GM21737 (cell line): ENCODE measurements at regions not wholly inside any gene's neighbourhood (a gene's known extent, or its start where the extent isn't known, plus 50 kb on each side); places are given as distances from the start of the nearest gene placed in this dataset.

Source experiments
- ATAC-seq: cut with Tn5 transposase; IDR thresholded peaks from one replicate; pipeline ENCODE4 v1.9.1; 2021; ENCODE audit warnings: mild to moderate bottlenecking, moderate library complexity; ENCODE audit not compliant: unreplicated experiment

- no peak for ATAC-seq
These were observed 213.3 kb downstream of the SH3BP4 start for GRCh38 chr2:235165136-235165535.

DNA sequence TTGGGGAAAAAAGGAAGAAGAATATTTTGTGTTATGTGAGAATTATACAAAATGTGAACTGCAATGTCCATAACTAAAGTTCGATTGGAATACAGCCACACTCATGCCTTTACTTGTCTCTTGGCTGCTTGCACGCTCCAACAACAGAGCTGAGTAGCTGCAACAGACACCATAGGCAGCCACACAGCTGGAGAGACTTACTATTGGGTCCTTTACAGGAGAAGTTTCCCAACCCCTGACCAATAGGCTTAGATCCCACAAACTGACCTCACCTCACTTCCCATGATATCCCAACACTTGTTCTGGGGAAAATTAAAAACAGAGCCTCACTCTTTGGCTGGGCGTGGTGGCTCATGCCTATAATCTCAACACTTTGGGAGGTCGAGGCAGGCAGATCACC is 213.8 kb downstream of the SH3BP4 start:
- ATAC-seq = no peak

DNA sequence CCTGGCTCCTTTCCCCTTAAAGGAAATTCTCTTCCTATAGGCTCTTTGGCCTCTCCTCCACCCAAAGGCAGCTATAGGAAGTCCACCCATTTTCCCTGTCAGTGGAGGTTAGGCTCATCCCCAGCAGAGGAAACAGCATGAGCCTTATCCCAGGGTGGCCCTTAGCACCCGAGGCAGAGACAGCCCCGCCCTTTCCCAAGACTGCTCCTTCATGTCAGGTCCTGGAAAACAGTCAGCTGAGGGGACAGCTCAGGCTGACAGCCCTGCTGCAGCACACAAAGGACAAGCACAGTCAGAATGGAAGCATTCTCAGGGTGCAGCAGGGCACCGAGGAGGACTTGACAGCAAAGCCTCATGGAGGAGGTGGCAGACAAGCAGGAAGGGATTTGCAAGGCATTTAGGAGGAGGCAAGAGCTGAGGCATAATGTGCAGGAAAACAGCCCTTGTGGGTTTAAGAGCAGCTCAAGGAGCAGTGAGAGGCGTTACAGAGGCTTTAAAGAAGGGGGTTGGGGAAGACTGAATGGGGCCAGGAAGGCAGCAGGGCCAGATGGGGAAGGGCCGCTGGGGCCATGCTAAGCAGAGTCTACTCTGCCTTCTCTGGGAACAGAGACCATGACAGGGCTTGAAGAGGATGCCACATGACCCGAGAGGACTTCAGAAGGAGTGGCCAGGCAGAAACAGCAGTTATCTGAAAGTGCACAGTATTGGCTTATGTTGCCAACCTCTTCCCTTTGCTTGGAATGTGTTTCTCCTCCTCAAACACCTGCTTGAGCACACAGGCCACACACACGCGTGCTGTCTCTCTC is 216.6 kb downstream of the SH3BP4 start:
- ATAC-seq = no peak

DNA sequence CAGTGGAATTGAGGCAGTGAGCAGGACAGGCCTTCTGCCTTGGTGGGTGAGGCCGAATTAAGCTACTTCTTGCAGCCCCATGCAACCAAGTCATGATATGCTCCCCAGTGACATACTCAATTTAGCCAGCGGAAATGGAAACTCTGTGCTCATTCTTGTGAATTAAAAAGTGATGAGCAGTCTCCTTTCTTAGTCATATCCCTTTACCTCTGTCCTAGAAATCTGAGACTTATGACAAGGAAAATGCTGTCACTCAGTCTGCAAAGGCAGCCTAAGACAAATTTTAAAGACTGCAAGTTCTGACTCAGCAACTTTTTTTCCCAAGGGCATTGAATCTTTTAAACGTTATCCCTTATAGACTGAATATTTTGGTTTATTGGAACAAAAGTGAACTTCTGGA is 218.2 kb downstream of the SH3BP4 start:
- no peak for ATAC-seq

DNA sequence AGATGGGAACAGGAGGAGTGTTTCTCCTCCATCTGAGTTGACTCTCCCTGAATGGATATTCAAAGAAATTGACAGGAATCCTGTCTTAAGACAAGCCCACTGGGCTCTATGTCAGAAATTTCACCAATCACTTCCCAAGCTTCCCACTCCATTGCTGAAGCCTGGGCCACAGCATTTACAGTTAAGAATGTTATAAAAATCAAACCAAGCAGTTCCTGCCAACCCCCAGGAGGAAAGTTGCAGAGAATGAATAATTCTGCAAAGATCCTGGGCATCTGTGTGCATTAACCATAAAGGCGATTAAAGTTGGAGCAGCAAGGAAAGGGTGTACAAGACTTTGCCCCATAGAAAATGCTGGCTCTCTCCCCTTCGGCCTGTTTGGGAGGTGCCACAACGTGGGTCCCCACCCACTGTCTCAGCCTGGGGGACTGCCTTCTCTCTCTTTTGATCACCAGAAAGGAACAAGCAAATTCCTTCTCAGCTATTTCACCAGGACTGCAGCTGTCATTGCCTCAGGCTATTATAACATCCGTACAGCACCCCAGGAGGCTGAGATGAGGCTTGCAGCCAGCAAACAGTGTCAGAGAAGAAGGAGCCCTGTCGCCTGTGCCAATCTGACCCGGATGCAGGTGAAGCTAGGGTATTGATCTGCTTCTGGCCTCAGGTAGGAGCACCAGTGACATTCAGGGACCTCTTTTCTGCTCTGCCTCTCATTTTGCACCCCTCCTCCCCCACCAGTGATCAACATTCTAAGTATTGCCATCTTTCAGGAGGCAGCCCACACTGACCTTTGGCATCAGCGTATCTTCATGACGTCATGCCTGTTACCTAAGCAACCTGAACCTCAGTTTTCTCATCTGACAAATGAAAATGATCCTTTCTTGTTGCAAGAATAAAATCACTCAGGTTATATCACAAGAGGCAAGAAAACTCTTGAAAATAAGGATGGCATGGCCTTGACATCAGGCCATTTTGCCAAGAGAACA is 219.0 kb downstream of the SH3BP4 start:
- ATAC-seq = no peak

GRCh38 chr2:235171550-235172031 is 219.8 kb downstream of the SH3BP4 start:
- no peak for ATAC-seq

DNA sequence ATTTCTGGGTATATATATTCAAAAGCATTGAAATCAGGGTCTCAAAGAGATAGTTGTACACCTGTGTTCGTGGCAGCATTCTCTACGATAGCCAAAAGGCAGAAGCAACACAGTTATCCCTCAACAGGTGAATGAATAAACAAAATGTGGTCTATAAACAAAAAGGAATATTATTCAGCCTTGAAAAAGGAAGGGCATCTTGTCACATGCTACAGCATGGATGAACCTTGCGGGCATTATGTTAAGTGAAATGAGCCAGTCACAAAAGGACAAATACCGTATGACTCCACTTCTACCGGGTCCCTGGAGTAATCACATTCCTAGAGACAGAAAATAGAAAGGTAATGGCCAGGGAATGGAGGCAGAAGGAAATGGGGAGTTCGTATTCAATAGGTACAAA is 228.8 kb downstream of the SH3BP4 start:
- no peak for ATAC-seq

- ATAC-seq = no peak
These were observed 232.0 kb downstream of the SH3BP4 start for GRCh38 chr2:235183786-235184185.

GRCh38 chr2:235187806-235188205 is 236.0 kb downstream of the SH3BP4 start:
- no peak for ATAC-seq

DNA sequence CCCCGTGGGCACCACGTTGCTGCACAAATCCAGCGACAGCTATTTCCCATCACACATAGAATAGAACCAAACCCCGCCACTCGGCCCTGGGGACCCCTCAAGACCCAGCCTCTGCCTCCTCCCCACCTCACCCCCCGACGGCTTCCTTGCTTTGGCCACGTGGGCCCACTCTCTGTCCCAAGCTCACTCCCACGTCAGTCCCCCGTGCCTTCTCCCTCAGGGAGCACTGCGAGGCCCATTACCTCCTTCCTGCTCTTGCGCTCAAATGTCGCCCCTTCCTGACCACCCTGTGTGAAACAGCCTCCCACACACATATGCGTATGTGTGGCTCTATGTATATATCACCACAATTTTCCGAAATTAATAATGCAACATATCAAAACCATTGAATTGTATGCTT is 239.7 kb downstream of the SH3BP4 start:
- ATAC-seq = no peak

GRCh38 chr2:235191978-235192377 is 240.2 kb downstream of the SH3BP4 start:
- no peak for ATAC-seq

DNA sequence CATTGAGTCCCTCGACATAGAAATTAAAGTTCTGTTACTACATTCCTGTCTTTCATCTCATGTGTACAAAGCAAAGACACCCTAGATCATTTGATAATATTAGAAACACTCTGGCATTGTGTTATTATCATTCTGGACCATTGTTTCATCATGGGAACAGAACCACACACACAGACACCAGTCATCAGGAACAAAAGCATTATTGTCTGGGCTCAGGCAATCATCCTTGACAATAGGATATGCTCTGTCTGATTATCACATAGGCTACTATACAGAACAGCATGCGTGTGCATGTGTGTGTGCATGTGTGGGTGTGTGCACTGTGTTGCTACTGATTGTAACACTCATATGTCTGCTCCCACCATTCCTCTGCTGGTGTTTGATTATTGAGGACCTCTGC is 242.5 kb downstream of the SH3BP4 start:
- ATAC-seq = no peak

GRCh38 chr2:235194836-235195235 is 243.0 kb downstream of the SH3BP4 start:
- no peak for ATAC-seq

DNA sequence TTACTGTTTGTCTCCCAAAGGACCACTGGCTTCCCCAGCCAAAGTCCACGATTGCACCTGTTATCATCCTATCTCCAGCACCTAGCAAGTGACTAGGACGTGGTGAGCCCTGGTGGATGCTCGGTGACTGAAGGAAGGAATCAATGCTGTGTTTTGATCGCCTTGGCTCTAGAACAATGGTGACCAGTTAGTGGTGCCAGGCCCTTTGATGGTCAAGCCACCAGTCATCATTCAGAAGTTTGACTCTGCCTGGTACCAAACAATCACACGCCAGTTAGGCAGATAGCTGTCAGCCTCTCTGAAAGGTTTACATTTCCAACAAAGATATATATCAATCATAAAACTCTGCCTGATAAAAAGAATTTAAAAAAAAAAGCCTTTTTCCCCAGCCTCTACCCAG is 244.1 kb downstream of the SH3BP4 start:
- no peak for ATAC-seq

- ATAC-seq = no peak
These were observed 247.3 kb downstream of the SH3BP4 start for GRCh38 chr2:235199128-235199527.

GRCh38 chr2:235200216-235200615 is 248.4 kb downstream of the SH3BP4 start:
- no peak for ATAC-seq

- no peak for ATAC-seq
These were observed 249.9 kb downstream of the SH3BP4 start for GRCh38 chr2:235201756-235202155.

GRCh38 chr2:235204948-235205347 is 253.1 kb downstream of the SH3BP4 start:
- no peak for ATAC-seq

DNA sequence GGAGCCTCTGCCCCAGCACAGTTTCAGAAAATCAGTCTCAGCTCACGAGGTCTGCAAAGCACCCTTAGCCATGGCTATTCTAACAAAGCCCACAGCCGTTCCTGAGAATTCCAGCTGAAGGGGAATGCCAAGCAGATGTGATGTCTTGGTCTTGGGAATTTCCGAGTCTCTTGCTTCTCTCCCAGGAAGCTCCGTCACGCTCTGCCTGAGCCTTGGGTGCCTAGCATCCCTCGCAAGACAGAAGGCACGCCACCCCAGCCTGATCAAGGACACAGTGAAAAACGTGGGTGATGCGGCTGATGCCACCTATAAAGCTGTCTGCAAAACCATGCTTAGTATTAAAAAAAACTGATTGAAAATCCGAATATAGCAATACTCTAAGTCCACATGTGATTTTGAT is 254.6 kb downstream of the SH3BP4 start:
- ATAC-seq = no peak

DNA sequence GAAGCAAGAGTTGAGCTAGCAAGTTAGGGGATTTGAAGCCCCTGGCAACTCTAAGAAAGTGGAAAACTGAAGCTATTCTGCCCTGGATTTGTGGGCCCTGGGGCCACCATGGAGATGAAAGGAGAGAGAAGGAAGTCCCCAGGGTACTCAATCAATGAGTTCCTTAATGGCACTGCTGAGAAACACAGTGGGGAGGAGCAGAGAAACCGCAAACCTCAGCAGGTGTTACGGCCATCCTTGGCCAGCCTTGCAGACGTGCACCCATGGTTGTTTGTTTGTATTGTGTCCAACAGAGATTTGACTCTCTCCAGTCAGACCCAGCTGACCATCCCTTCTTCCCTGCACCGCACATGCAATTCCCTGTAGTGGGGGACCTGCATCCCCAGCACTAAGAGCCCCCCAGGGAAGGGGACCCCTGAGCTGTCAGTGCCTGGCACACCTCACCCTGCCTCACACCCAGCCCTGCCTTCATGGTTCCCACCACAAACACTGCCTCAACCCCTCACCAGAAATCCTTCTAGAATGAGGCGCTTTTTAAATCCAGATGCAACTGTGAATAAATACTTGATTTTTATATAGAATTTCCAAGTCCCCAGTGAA is 255.3 kb downstream of the SH3BP4 start:
- peak; percentile 74 for ATAC-seq

DNA sequence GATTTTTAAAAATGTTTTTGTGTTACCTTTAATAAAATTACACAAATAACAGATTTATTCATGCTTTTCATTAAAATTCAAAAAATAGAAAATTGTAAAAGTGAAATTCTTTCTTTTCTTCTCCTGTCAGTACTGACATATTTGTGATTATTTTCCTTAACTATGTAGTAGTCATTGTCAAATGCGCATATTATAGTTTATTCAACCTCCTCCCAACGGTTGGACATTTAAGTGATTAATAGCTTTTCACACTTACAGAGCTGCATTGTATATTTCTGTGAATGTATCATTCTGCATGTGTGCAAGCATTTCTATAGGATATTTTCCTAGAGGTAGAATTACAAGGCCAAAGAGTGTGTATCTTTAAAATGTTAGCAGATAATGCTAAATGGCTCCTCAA is 259.2 kb downstream of the SH3BP4 start:
- no peak for ATAC-seq
